ENCODE measurements at regions not wholly inside any gene's neighbourhood (a gene's known extent, or its start where the extent isn't known, plus 50 kb on each side); places are given as distances from the start of the nearest gene placed in this dataset.

DNA sequence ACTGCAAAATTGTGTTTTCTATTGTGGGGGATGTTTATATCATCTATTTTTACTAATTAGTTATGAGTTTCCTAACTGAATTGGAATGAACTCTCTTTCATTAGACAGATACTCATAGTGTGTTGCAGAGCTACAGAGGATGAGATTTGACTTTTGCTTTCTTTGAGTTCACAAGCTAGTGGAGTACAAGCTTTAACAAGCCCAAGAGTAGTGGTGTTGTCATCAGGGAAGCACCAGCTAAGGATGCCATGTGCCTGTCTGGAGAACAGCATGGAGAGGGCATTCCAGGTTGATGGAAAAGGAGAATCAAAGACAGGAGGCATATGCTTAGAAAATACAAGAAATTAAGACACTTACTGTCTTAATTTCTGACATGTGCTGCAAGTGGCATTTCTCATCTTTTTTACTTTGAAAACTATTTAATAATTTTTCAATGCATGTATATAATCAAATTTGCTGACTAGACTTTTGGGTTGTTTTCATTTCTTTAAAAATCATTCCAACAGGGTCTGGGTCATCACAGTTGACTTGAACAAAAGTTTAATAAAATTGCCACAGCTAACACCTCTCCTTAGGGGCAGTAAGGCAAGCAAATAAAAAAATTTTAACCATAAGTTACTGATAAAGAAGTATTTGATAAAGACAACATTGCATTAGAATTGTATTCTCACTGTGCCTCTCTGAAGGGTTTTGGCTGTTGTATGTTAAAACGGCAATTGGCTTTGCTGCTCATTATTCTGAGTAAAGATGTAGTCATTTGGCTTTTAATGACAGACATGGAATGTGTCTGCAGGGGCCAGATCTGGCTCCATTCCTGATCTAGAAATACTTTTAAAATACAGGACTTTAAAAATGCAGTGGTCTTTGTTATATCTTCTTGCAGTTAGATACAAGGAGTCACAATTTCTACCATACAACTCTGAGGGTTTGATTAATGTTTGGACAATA lies 323.7 kb upstream of the CDH11 start:
- no peak overlapping the region for H3K27ac ChIP-seq
- intact Hi-C loops (cut with DNase I; ENCODE audit: low total_unique reads), result no loop called here
- H3K4me1 ChIP-seq, result no peaks in the 10 kb centered on the region
- 32 to 68% (median 59%) methylated on average over 1 of the region's 1 CpG for WGBS, 5 donors
- H3K9me3 ChIP-seq, result peaks cover 0 to 19% (median 0%) of the 10 kb centered on the region in 4 donors
- H3K4me3 ChIP-seq, result no peak overlapping the region
- H3K27me3 ChIP-seq, result no peaks in the 10 kb centered on the region
- H3K36me3 ChIP-seq, result no peaks in the 10 kb centered on the region
- peak in 1 of 2 donors; percentile 13 for DNase-seq
- no peak for TF ChIP-seq EP300 (IDR thresholded peaks at IDR 0.05)

DNA sequence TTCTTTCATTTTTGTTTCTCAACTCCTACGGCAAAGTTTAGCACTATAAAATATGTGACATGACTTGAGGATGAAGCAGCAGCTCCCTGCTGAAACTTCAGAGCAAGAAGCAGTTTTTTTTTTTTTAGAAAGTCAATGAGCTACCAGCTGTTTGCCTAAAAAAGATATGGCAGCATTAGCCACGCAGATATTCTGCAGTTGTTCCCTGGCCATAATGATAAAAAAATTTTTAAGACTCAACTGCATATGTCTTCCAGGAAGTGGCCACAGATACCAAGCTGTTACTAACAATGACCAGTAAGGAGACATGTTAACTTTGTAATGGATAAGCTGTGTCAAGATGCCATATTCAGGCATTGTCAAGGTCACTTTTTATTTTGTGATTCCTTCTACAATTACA lies 319.6 kb upstream of the CDH11 start:
- intact Hi-C loops (cut with DNase I; ENCODE audit: low total_unique reads), result no loop called here
- DNase-seq, result no peak
- H3K4me3 ChIP-seq, result no peak overlapping the region
- WGBS, 5 donors, result 64 to 73% (median 69%) methylated on average over 2 of the region's 2 CpGs
- H3K27me3 ChIP-seq, result no peaks in the 10 kb centered on the region
- H3K36me3 ChIP-seq, result no peaks in the 10 kb centered on the region
- no peaks in the 10 kb centered on the region for H3K9me3 ChIP-seq
- no peaks in the 10 kb centered on the region for H3K4me1 ChIP-seq
- H3K27ac ChIP-seq, result no peak overlapping the region
- TF ChIP-seq POLR2A (IDR thresholded peaks at IDR 0.05) (no peak), POLR2AphosphoS5 (IDR thresholded peaks at IDR 0.05) (no peak), EP300 (IDR thresholded peaks at IDR 0.05) (no peak)
- TF ChIP-seq, protein P1, sequence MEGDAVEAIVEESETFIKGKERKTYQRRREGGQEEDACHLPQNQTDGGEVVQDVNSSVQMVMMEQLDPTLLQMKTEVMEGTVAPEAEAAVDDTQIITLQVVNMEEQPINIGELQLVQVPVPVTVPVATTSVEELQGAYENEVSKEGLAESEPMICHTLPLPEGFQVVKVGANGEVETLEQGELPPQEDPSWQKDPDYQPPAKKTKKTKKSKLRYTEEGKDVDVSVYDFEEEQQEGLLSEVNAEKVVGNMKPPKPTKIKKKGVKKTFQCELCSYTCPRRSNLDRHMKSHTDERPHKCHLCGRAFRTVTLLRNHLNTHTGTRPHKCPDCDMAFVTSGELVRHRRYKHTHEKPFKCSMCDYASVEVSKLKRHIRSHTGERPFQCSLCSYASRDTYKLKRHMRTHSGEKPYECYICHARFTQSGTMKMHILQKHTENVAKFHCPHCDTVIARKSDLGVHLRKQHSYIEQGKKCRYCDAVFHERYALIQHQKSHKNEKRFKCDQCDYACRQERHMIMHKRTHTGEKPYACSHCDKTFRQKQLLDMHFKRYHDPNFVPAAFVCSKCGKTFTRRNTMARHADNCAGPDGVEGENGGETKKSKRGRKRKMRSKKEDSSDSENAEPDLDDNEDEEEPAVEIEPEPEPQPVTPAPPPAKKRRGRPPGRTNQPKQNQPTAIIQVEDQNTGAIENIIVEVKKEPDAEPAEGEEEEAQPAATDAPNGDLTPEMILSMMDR (IDR thresholded peaks at IDR 0.05), result no peak

DNA sequence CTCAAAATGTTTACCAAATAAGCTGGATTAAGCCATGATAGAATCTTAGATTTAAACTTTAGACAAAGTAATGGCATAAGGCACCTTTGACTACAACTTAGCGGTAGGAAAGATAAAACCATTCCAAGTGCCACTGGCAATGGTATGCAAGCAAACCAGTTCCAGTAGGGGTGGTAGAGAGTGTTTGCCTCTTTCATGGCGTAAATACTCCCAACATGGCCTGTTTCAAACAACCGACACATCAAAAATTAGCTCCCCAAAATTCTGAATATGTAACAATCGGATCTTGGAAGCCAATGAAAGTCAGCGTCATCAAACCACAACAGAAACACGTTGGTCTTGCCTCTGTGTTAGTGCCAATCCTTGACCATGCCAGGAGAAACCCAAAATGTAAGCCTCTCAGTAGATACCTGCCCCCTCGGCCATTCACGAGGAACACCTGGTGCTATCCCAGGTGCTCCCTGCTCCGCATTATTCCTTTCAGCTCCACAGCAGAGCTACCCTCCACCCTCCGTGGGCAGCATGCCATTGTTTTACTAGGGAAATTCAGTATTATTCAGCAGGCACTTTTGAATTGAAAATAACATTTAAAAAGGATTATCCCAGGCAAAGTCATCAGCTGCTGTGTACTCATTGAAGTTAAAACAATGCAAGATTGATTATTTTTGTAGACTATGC lies 307.8 kb upstream of the CDH11 start:
- no peak for DNase-seq
- WGBS, 5 donors, result 73 to 79% (median 75%) methylated on average over 10 of the region's 10 CpGs
- no peak overlapping the region for H3K4me3 ChIP-seq
- H3K9me3 ChIP-seq, result no peaks in the 10 kb centered on the region
- TF ChIP-seq, protein P1 (IDR thresholded peaks at IDR 0.05), result no peak
- TF ChIP-seq POLR2AphosphoS5 (IDR thresholded peaks at IDR 0.05), result no peak
- no peak for TF ChIP-seq EP300 (IDR thresholded peaks at IDR 0.05)
- TF ChIP-seq POLR2A (IDR thresholded peaks at IDR 0.05), result no peak
- H3K4me1 ChIP-seq, result no peaks in the 10 kb centered on the region
- intact Hi-C loops (cut with DNase I; ENCODE audit: low total_unique reads), result no loop called here
- no peak overlapping the region for H3K27ac ChIP-seq
- H3K36me3 ChIP-seq, result no peaks in the 10 kb centered on the region
- H3K27me3 ChIP-seq, result no peaks in the 10 kb centered on the region

DNA sequence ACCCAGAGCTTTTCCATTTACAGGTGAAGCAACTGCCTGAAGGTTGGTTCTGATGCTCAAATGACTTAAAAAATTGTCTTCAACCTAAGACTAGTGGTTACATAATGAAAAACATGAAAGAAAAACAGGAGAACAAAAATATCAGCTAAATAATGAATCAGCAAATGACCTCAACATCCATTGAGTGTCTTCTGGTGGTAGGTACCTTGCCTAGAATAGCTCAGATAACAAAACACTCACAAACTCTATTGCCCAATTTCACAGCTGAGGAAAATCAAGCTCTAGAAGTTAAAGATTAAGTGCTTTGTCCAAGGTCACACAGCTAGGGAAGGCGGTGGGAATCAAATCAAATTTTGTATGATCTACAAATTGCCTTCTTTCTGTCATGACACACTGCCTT lies 304.6 kb upstream of the CDH11 start:
- Histone ChIP-seq H3K27ac (no peak overlapping the region), H3K27me3 (no peaks in the 10 kb centered on the region), H3K9me3 (no peaks in the 10 kb centered on the region), H3K4me1 (no peaks in the 10 kb centered on the region), H3K4me3 (no peak overlapping the region), H3K36me3 (no peaks in the 10 kb centered on the region)
- intact Hi-C loops (cut with DNase I; ENCODE audit: low total_unique reads), result no loop called here
- TF ChIP-seq, protein P1 (IDR thresholded peaks at IDR 0.05), result no peak
- TF ChIP-seq EP300 (IDR thresholded peaks at IDR 0.05), result no peak
- TF ChIP-seq POLR2A (IDR thresholded peaks at IDR 0.05), result no peak
- TF ChIP-seq POLR2AphosphoS5 (IDR thresholded peaks at IDR 0.05), result no peak
- no peak for DNase-seq
- 77 to 96% (median 90%) methylated on average over 1 of the region's 1 CpG for WGBS, 5 donors
